Kidney (tissue), 13 donors: ENCODE measurements at regions not wholly inside any gene's neighbourhood (a gene's known extent, or its start where the extent isn't known, plus 50 kb on each side); places are given as distances from the start of the nearest gene placed in this dataset.

Source experiments
- DNase-seq, 5 donors: peaks; one replicate each; pipeline ENCODE4 v3.0.0-alpha.2; 2013 to 2020
- FAIRE-seq: peaks from 2 replicates; lab custom pipeline; 2012; peaks lifted over from hg19 to GRCh38; lab: Jason Lieb, UNC
- H3K27ac ChIP-seq, 2 donors: one replicate each; pipeline ENCODE4 v1.7.0; 2013; ENCODE audit warnings: low read depth in 2 of 2, low read length in 2 of 2, inconsistent platforms in 1 of 2
- H3K27me3 ChIP-seq: one replicate; pipeline ENCODE4 v1.7.1; 2013; ENCODE audit warnings: low read length, inconsistent platforms; ENCODE audit not compliant: control insufficient read depth, insufficient read depth
- H3K36me3 ChIP-seq, 3 donors: one replicate each; pipeline versions ENCODE4 v1.7.0 to v1.7.1; 2013; ENCODE audit warnings: low read length in 3 of 3, control low read depth in 1 of 3, inconsistent platforms in 1 of 3; ENCODE audit not compliant: insufficient read depth in 3 of 3, control insufficient read depth in 2 of 3
- H3K4me1 ChIP-seq, 3 donors: one replicate each; pipeline versions ENCODE4 v1.7.0 to v1.7.1; 2013; ENCODE audit warnings: low read length in 3 of 3, inconsistent platforms in 1 of 3, low read depth in 1 of 3; ENCODE audit not compliant: control insufficient read depth in 2 of 3, insufficient read depth in 2 of 3
- H3K4me3 ChIP-seq, 3 donors: one replicate each; pipeline versions ENCODE4 v1.7.0 to v1.8.1; 2013; ENCODE audit warnings: low read length in 3 of 3, control low read depth in 1 of 3, inconsistent platforms in 1 of 3
- H3K9ac ChIP-seq, 3 donors: one replicate each; pipeline versions ENCODE4 v1.7.0 to v1.7.1; 2013; ENCODE audit warnings: low read length in 3 of 3, control low read depth in 1 of 3, inconsistent platforms in 1 of 3
- H3K9me3 ChIP-seq, 3 donors: one replicate each; pipeline versions ENCODE4 v1.7.0 to v1.7.1; 2013; ENCODE audit warnings: low read length in 3 of 3, control low read depth in 1 of 3, inconsistent platforms in 1 of 3; ENCODE audit not compliant: control insufficient read depth in 2 of 3, insufficient read depth in 1 of 3
- intact Hi-C: fragments of 100-400 bp; cut with DNase I; formaldehyde crosslinking; loops from one replicate; pipeline ENCODE4 v1.11.1; 2022
- TF ChIP-seq, protein P1 (sequence below): IDR thresholded peaks from 3 replicates; pipeline ENCODE4 v1.5.1; 2012; ENCODE audit warnings: mild to moderate bottlenecking, moderate library complexity, borderline replicate concordance; ENCODE audit not compliant: insufficient read depth; ENCODE audit errors: extremely low read depth
- donor health status: control.
- donor health status: control.
- donor health status: control.
- donor health status: control.
- donor health status: control.
- donor health status: DM: yes; HTN: yes; CAD: no.
- donor health status: Normal renal cell carcinoma (clear cell type).

- Histone ChIP-seq H3K4me3 (no peak overlapping the region), H3K9me3 (no peaks in the 10 kb centered on the region), H3K9ac (no peak overlapping the region), H3K36me3 (no peaks in the 10 kb centered on the region), H3K27ac (no peak overlapping the region), H3K27me3 (no peaks in the 10 kb centered on the region), H3K4me1 (no peaks in the 10 kb centered on the region)
- TF ChIP-seq, protein P1, sequence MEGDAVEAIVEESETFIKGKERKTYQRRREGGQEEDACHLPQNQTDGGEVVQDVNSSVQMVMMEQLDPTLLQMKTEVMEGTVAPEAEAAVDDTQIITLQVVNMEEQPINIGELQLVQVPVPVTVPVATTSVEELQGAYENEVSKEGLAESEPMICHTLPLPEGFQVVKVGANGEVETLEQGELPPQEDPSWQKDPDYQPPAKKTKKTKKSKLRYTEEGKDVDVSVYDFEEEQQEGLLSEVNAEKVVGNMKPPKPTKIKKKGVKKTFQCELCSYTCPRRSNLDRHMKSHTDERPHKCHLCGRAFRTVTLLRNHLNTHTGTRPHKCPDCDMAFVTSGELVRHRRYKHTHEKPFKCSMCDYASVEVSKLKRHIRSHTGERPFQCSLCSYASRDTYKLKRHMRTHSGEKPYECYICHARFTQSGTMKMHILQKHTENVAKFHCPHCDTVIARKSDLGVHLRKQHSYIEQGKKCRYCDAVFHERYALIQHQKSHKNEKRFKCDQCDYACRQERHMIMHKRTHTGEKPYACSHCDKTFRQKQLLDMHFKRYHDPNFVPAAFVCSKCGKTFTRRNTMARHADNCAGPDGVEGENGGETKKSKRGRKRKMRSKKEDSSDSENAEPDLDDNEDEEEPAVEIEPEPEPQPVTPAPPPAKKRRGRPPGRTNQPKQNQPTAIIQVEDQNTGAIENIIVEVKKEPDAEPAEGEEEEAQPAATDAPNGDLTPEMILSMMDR: no peak
- FAIRE-seq (no peak), DNase-seq (peak in 2 of 5 donors; percentile 2 to 7)
- intact Hi-C loops: no loop called here
Measured at GRCh38 chr12:90712671-90713070, 242.3 kb downstream of the CCER1 start.

- H3K36me3 ChIP-seq: no peaks in the 10 kb centered on the region
- H3K9ac ChIP-seq: no peak overlapping the region
- TF ChIP-seq, protein P1: no peak
- no peaks in the 10 kb centered on the region for H3K9me3 ChIP-seq
- no peaks in the 10 kb centered on the region for H3K4me1 ChIP-seq
- no peak overlapping the region for H3K4me3 ChIP-seq
- FAIRE-seq (no peak), DNase-seq (no peak)
- no peak overlapping the region for H3K27ac ChIP-seq
- no peaks in the 10 kb centered on the region for H3K27me3 ChIP-seq
- intact Hi-C loops: no loop called here
Measured at GRCh38 chr12:90710711-90711110, 244.3 kb downstream of the CCER1 start.

GRCh38 chr12:90706036-90706435, 248.9 kb downstream of the CCER1 start:
- H3K27me3 ChIP-seq: no peaks in the 10 kb centered on the region
- H3K9ac ChIP-seq: no peak overlapping the region
- H3K4me1 ChIP-seq: no peaks in the 10 kb centered on the region
- TF ChIP-seq, protein P1: no peak
- no peaks in the 10 kb centered on the region for H3K9me3 ChIP-seq
- no peak overlapping the region for H3K27ac ChIP-seq
- H3K36me3 ChIP-seq: no peaks in the 10 kb centered on the region
- no peak overlapping the region for H3K4me3 ChIP-seq
- intact Hi-C loops: no loop called here
- no peak for FAIRE-seq
- no peak for DNase-seq

DNA sequence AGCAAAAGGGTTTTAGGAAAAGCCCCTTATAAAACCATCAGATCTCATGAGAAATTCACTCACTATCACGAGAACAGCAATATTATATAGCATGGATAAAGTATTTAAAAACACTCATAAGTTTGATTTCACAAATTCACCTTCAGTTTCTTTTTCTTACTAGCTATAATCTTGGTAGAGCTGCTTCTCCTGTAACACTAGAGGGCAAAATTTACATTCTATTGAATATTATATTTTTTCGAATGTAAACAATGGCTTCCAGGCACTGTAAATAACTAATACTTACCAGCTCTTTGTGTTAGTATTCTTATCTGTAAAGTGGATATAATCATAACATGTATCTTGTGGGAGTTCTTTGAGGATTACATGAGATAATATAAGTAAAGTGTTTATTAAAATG, 259.6 kb downstream of the CCER1 start:
- Histone ChIP-seq H3K9me3 (no peaks in the 10 kb centered on the region), H3K4me3 (no peak overlapping the region), H3K4me1 (no peaks in the 10 kb centered on the region), H3K27ac (no peak overlapping the region), H3K9ac (no peak overlapping the region), H3K27me3 (no peaks in the 10 kb centered on the region), H3K36me3 (no peaks in the 10 kb centered on the region)
- DNase-seq (no peak), FAIRE-seq (no peak)
- intact Hi-C loops: no loop called here
- TF ChIP-seq, protein P1: no peak
